OCI-LY7 (cell line): ENCODE measurements at regions not wholly inside any gene's neighbourhood (a gene's known extent, or its start where the extent isn't known, plus 50 kb on each side); places are given as distances from the start of the nearest gene placed in this dataset.
"Not testable (repeated sequence)": the region's sequence is repeated elsewhere in the genome, so short reads cannot be mapped to it uniquely, and the experiment has no call there.

Source experiments
- BruUV-seq: library from RNA; stranded (reverse); fragments of 400-500 nt; replicated peaks from 2 replicates; lab custom pipeline; 2021; lab: Mats Ljungman, UMichigan
- CTCF ChIA-PET: fragments of 300-600 bp; sonication (Branson Sonifier 250); formaldehyde crosslinking; loops from one replicate; lab custom pipeline; 2022; ENCODE audit warnings: antibody characterized with exemption; ENCODE audit not compliant: unreplicated experiment; lab: Charles Lee
- POLR2A ChIA-PET: fragments of 300-600 bp; sonication (Branson Sonifier 250); formaldehyde crosslinking; loops from one replicate; lab custom pipeline; 2022; ENCODE audit warnings: antibody characterized with exemption; lab: Charles Lee
- DNase-seq: peaks from one replicate; pipeline ENCODE4 v3.0.0-alpha.2; 2015; ENCODE audit warnings: low spot score
- H2AFZ ChIP-seq: fragments of 200-600 bp; sonication (generic), shearing (Covaris generic); 2 replicates; pipeline ENCODE4 v1.6.1; 2014; ENCODE audit warnings: mild to moderate bottlenecking, antibody characterized with exemption, low read length, moderate library complexity
- H3K27ac ChIP-seq: fragments of 200-600 bp; sonication (generic); 2 replicates; pipeline ENCODE4 v1.5.1; 2014; ENCODE audit warnings: mixed run types, low read depth, mild to moderate bottlenecking, moderate library complexity, low read length, inconsistent platforms; ENCODE audit not compliant: poor library complexity, severe bottlenecking
- H3K36me3 ChIP-seq: fragments of 200-600 bp; sonication (generic); 2 replicates; pipeline ENCODE4 v1.6.1; 2014; ENCODE audit warnings: mild to moderate bottlenecking, antibody characterized with exemption, low read length, moderate library complexity, mixed read lengths; ENCODE audit not compliant: insufficient read depth
- H3K4me1 ChIP-seq: fragments of 200-600 bp; sonication (generic); 2 replicates; pipeline ENCODE4 v1.5.1; 2014; ENCODE audit warnings: mild to moderate bottlenecking, low read length; ENCODE audit not compliant: insufficient read depth, poor library complexity, severe bottlenecking
- H3K4me2 ChIP-seq: fragments of 200-600 bp; sonication (generic); 2 replicates; pipeline ENCODE4 v1.6.1; 2014; ENCODE audit warnings: mild to moderate bottlenecking, low read length
- H3K4me3 ChIP-seq: fragments of 200-600 bp; sonication (generic); 2 replicates; pipeline ENCODE4 v1.5.1; 2014; ENCODE audit warnings: mild to moderate bottlenecking, low read depth, low read length; ENCODE audit not compliant: poor library complexity, severe bottlenecking
- H3K79me2 ChIP-seq: fragments of 200-600 bp; sonication (generic); 2 replicates; pipeline ENCODE4 v1.6.1; 2016; ENCODE audit warnings: low read depth, mild to moderate bottlenecking, low read length, moderate library complexity, mixed read lengths; ENCODE audit not compliant: insufficient read depth
- H3K9me2 ChIP-seq: fragments of 200-600 bp; sonication (generic); 2 replicates; pipeline ENCODE4 v1.6.1; 2016; ENCODE audit warnings: mild to moderate bottlenecking, low read length, mixed read lengths; ENCODE audit not compliant: insufficient read depth
- H3K9me3 ChIP-seq: fragments of 200-600 bp; sonication (generic); 2 replicates; pipeline ENCODE4 v1.6.1; 2014; ENCODE audit warnings: mild to moderate bottlenecking, mixed run types, low read length, mixed read lengths
- H4K20me1 ChIP-seq: fragments of 200-600 bp; sonication (generic); 2 replicates; pipeline ENCODE4 v1.6.1; 2014; ENCODE audit warnings: mild to moderate bottlenecking, antibody characterized with exemption, low read length, moderate library complexity, mixed read lengths; ENCODE audit not compliant: insufficient read depth
- CTCF ChIP-seq: fragments of 200-600 bp; sonication (generic); conservative IDR thresholded peaks from 2 replicates; pipeline ENCODE4 v1.5.1; 2014; ENCODE audit warnings: mild to moderate bottlenecking, antibody characterized with exemption, low read length, moderate library complexity, mixed read lengths
- EZH2phosphoT487 ChIP-seq: fragments of 200-600 bp; sonication (generic); IDR thresholded peaks from 2 replicates; pipeline ENCODE4 v1.6.1; 2018; ENCODE audit warnings: low read depth, borderline replicate concordance, mild to moderate bottlenecking, mixed run types, antibody characterized with exemption, low read length, moderate library complexity, mixed read lengths
- intact Hi-C: fragments of 100-400 bp; cut with micrococcal nuclease; formaldehyde crosslinking; loops from one replicate; pipeline ENCODE4 v1.10.0; 2022; ENCODE audit not compliant: unreplicated experiment

DNA sequence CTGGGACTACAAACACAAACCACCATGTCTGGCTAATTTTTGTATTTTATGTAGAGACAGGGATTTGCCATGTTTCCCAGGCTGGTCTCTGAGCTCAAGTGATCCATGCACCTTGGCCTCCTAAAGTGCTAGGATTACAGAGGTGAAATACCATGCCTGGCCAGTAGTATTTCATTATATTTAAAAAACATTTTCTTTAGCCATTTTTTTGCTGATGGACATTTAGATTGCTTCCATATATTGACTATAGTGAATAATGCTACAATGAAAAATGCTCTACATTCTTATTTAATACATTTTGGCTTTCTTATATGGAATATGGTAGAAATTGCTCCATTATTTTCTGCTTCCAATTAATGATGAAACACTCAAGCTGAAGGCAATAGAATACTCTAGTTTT lies 1439.7 kb downstream of the FSTL5 start:
- CTCF ChIA-PET, result no interaction called here
- Histone ChIP-seq H3K9me3 (no peaks in the 10 kb centered on the region), H4K20me1 (no peaks in the 10 kb centered on the region), H3K79me2 (no peaks in the 10 kb centered on the region), H3K9me2 (no peaks in the 10 kb centered on the region), H3K36me3 (no peaks in the 10 kb centered on the region), H3K4me3 (no peak overlapping the region), H3K27ac (no peak overlapping the region), H2AFZ (no peak overlapping the region), H3K4me1 (no peaks in the 10 kb centered on the region), H3K4me2 (no peak overlapping the region)
- POLR2A ChIA-PET, result interaction anchor here (1.1 kb wide), 1 partner anchor 16 kb away, joined by 3 read pairs; no protein-coding TSS in a partner anchor
- no peak for DNase-seq
- intact Hi-C loops, result no loop called here
- TF ChIP-seq EZH2phosphoT487 (no peak), CTCF (no peak)
- BruUV-seq, result no TSS peak

- Histone ChIP-seq H3K9me3 (no peaks in the 10 kb centered on the region), H3K4me1 (no peaks in the 10 kb centered on the region), H3K9me2 (no peaks in the 10 kb centered on the region), H3K36me3 (no peaks in the 10 kb centered on the region), H3K4me2 (no peak overlapping the region), H3K79me2 (no peaks in the 10 kb centered on the region), H2AFZ (no peak overlapping the region), H3K27ac (no peak overlapping the region), H4K20me1 (no peaks in the 10 kb centered on the region), H3K4me3 (no peak overlapping the region)
- no peak for DNase-seq
- CTCF ChIA-PET, result no interaction called here
- intact Hi-C loops, result no loop called here
- POLR2A ChIA-PET, result no interaction called here
- TF ChIP-seq CTCF (no peak), EZH2phosphoT487 (no peak)
- BruUV-seq, result no TSS peak
These were observed 1418.7 kb downstream of the FSTL5 start for GRCh38 chr4:160745126-160745525.

- H4K20me1 ChIP-seq, DNase-seq, H3K9me2 ChIP-seq, intact Hi-C loops, H3K4me1 ChIP-seq, H3K36me3 ChIP-seq, CTCF ChIA-PET, H2AFZ ChIP-seq, POLR2A ChIA-PET, H3K79me2 ChIP-seq, H3K4me3 ChIP-seq, BruUV-seq, H3K9me3 ChIP-seq, H3K27ac ChIP-seq, H3K4me2 ChIP-seq: not testable (repeated sequence)
These were observed 1417.2 kb downstream of the FSTL5 start for GRCh38 chr4:160746585-160746984.
